PFSK-1 (cell line): ENCODE measurements at regions not wholly inside any gene's neighbourhood (a gene's known extent, or its start where the extent isn't known, plus 50 kb on each side); places are given as distances from the start of the nearest gene placed in this dataset.

Experiments
- POLR2AphosphoS5 ChIP-seq: IDR thresholded peaks from 2 replicates; pipeline ENCODE4 v1.6.1; 2012; ENCODE audit warnings: low read depth, mild to moderate bottlenecking, control low read depth, low read length, moderate library complexity
- REST ChIP-seq, 2 experiments: IDR thresholded peaks; 2 replicates each; pipeline versions ENCODE4 v1.6.1 to v1.8.0; 2011 to 2012; ENCODE audit warnings: low read depth in 2 of 2, low read length in 2 of 2, control low read depth in 1 of 2, inconsistent platforms in 1 of 2, mild to moderate bottlenecking in 1 of 2, moderate library complexity in 1 of 2; ENCODE audit not compliant: insufficient read depth in 1 of 2
- SIN3A ChIP-seq: IDR thresholded peaks from 2 replicates; pipeline ENCODE4 v1.6.1; 2012; ENCODE audit warnings: mild to moderate bottlenecking, low read length, moderate library complexity, borderline replicate concordance; ENCODE audit not compliant: insufficient read depth

GRCh38 chr5:2563046-2563445 lies 188.4 kb downstream of the IRX2 start:
- no peak for TF ChIP-seq SIN3A
- TF ChIP-seq REST (IDR thresholded peaks at IDR 0.05; ENCODE audit: insufficient read depth in 1 of 2, low read depth in 2 of 2, low read length in 2 of 2) = no peak
- TF ChIP-seq POLR2AphosphoS5 = no peak
